Middle frontal gyrus (tissue), 1 donor: ENCODE measurements at regions not wholly inside any gene's neighbourhood (a gene's known extent, or its start where the extent isn't known, plus 50 kb on each side); places are given as distances from the start of the nearest gene placed in this dataset.

ENCODE experiments used
- DNase-seq: peaks from one replicate; pipeline ENCODE4 v3.0.0-alpha.2; 2015; ENCODE audit warnings: low spot score; ENCODE audit errors: extremely low spot score

GRCh38 chr20:11337361-11338130 lies 580.1 kb upstream of the BTBD3 start:
- DNase-seq: no peak

- DNase-seq: no peak
Observed at GRCh38 chr20:11338496-11339306, 579.0 kb upstream of the BTBD3 start.

- DNase-seq: no peak
Observed at GRCh38 chr20:11344939-11345338, 572.8 kb upstream of the BTBD3 start.

GRCh38 chr20:11347738-11348137 lies 570.0 kb upstream of the BTBD3 start:
- DNase-seq: no peak

- DNase-seq: no peak
Observed at GRCh38 chr20:11350126-11351005, 567.3 kb upstream of the BTBD3 start.

GRCh38 chr20:11352041-11352440 lies 565.7 kb upstream of the BTBD3 start:
- no peak for DNase-seq

GRCh38 chr20:11354846-11355245 lies 562.8 kb upstream of the BTBD3 start:
- no peak for DNase-seq

- DNase-seq: no peak
Observed at GRCh38 chr20:11355345-11355744, 562.3 kb upstream of the BTBD3 start.

GRCh38 chr20:11356061-11356460 lies 561.6 kb upstream of the BTBD3 start:
- DNase-seq: no peak

- DNase-seq: no peak
Observed at GRCh38 chr20:11362450-11362849, 555.2 kb upstream of the BTBD3 start.

- DNase-seq: no peak
Observed at GRCh38 chr20:11364736-11365135, 553.0 kb upstream of the BTBD3 start.

GRCh38 chr20:11366660-11367059 lies 551.0 kb upstream of the BTBD3 start:
- no peak for DNase-seq

- no peak for DNase-seq
Observed at GRCh38 chr20:11368499-11368898, 549.2 kb upstream of the BTBD3 start.

- DNase-seq: no peak
Observed at GRCh38 chr20:11368965-11369711, 548.6 kb upstream of the BTBD3 start.

GRCh38 chr20:11371831-11372230 lies 545.9 kb upstream of the BTBD3 start:
- DNase-seq: no peak

GRCh38 chr20:11372876-11373790 lies 544.6 kb upstream of the BTBD3 start:
- no peak for DNase-seq

GRCh38 chr20:11375335-11375734 lies 542.4 kb upstream of the BTBD3 start:
- no peak for DNase-seq

- DNase-seq: no peak
Observed at GRCh38 chr20:11375966-11376365, 541.7 kb upstream of the BTBD3 start.

GRCh38 chr20:11376420-11376819 lies 541.3 kb upstream of the BTBD3 start:
- no peak for DNase-seq

GRCh38 chr20:11376998-11377397 lies 540.7 kb upstream of the BTBD3 start:
- DNase-seq: no peak
